Sigmoid colon (tissue), 4 donors: ENCODE measurements at regions not wholly inside any gene's neighbourhood (a gene's known extent, or its start where the extent isn't known, plus 50 kb on each side); places are given as distances from the start of the nearest gene placed in this dataset.

Experiments used
- CTCF ChIP-seq, 4 experiments: fragments of 450-650 bp in 3 of 4; fragments of 200-600 bp in 1 of 4; IDR thresholded peaks; one replicate each; pipeline ENCODE4 v1.5.1; 2016 to 2019; ENCODE audit warnings: antibody characterized with exemption in 4 of 4, mild to moderate bottlenecking in 3 of 4, moderate library complexity in 2 of 4
- EP300 ChIP-seq, 4 donors: sonication (generic); formaldehyde crosslinking; IDR thresholded peaks; one replicate each; pipeline ENCODE4 v1.6.1; 2017; ENCODE audit warnings: antibody characterized with exemption in 4 of 4
- POLR2A ChIP-seq, 2 donors: fragments of 450-650 bp; IDR thresholded peaks; one replicate each; pipeline ENCODE4 v1.6.1; 2016; ENCODE audit warnings: antibody characterized with exemption in 2 of 2, mild to moderate bottlenecking in 2 of 2, moderate library complexity in 2 of 2

- TF ChIP-seq EP300 (IDR thresholded peaks at IDR 0.05) (no peak), CTCF (IDR thresholded peaks at IDR 0.05) (no peak), POLR2A (IDR thresholded peaks at IDR 0.05) (no peak)
Measured at GRCh38 chr6:76330031-76330430, 257.6 kb upstream of the IMPG1 start.
